ENCODE measurements at regions not wholly inside any gene's neighbourhood (a gene's known extent, or its start where the extent isn't known, plus 50 kb on each side); places are given as distances from the start of the nearest gene placed in this dataset.

DNA sequence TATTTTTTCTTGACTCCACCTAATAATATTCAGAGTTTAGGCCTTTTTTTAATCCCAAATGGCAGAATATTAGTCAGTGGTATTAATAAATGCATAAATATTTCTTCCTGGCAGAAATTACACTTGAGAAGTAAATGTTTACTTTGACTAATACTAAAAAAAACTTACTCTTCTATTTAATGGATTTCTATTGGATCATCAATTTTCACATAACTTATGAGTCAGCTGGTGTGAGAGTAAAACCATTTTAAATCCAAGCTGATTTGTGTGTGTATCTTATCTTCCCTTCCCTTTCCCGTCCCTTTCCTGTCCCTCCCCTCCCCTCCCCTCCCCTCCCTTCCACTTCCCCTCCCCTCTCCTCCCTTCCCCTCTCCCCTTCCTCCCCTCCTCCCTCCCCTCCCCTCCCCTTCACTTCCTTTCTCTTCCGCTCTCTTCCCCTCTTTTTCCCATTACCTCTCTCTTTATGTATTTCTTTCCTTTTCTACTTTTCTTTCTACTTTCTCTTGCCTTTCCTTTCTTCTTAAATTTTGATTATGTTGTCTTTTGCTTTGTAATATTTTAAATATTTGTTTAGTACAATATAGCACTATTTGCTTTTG is 630.1 kb upstream of the EPHA5 start:
- no peak for TF ChIP-seq EZH2 (IDR thresholded peaks at IDR 0.05; ENCODE audit: borderline replicate concordance, low read depth, low read length, poor library complexity, severe bottlenecking)
- TF ChIP-seq, protein P1, sequence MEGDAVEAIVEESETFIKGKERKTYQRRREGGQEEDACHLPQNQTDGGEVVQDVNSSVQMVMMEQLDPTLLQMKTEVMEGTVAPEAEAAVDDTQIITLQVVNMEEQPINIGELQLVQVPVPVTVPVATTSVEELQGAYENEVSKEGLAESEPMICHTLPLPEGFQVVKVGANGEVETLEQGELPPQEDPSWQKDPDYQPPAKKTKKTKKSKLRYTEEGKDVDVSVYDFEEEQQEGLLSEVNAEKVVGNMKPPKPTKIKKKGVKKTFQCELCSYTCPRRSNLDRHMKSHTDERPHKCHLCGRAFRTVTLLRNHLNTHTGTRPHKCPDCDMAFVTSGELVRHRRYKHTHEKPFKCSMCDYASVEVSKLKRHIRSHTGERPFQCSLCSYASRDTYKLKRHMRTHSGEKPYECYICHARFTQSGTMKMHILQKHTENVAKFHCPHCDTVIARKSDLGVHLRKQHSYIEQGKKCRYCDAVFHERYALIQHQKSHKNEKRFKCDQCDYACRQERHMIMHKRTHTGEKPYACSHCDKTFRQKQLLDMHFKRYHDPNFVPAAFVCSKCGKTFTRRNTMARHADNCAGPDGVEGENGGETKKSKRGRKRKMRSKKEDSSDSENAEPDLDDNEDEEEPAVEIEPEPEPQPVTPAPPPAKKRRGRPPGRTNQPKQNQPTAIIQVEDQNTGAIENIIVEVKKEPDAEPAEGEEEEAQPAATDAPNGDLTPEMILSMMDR (conservative IDR thresholded peaks at IDR 0.05; ENCODE audit: low read depth, low read length): no peak
- intact Hi-C loops (cut with micrococcal nuclease; ENCODE audit: unreplicated experiment): no loop called here
- H3K27me3 ChIP-seq (replicated peaks; ENCODE audit: insufficient read depth, low read depth, low read length, poor library complexity): no peaks in the 10 kb centered on the region
- DNase-seq (ENCODE audit: low spot score): no peak
- H3K9me3 ChIP-seq (ENCODE audit: low read depth, low read length, poor library complexity, severe bottlenecking): no peaks in the 10 kb centered on the region
- H3K36me3 ChIP-seq (ENCODE audit: insufficient read depth, low read length, poor library complexity, severe bottlenecking): no peaks in the 10 kb centered on the region
- ChIA-PET POLR2A (ENCODE audit: low non-redundant PET) (no interaction called here), CTCF (no interaction called here)
- no peaks in the 10 kb centered on the region for H3K4me1 ChIP-seq (ENCODE audit: insufficient read depth, low read length, poor library complexity, severe bottlenecking)
- no peak overlapping the region for H3K4me3 ChIP-seq (ENCODE audit: low read depth, low read length, poor library complexity, severe bottlenecking)
- no peak overlapping the region for H3K27ac ChIP-seq (ENCODE audit: low read depth, low read length, poor library complexity, severe bottlenecking)
- BruUV-seq (replicated peaks): no TSS peak

DNA sequence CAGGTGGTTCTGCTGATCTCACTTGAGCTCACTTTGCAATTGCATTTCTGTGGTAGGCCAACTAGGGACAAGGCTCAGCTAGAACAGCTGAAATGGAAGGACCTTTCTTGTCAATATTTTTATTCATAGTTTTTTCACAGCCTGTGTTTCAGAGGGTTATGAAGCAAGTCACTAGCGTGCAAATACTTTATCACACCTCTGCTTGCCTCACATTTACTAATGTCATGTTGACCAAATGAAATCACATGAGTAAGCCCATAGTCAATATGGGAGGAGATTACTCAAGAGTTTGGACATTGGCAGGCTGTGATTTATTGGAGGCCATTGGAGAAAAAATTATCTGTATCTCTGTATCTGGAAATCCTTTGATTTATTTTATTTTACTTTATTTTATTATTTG is 628.3 kb upstream of the EPHA5 start:
- Histone ChIP-seq H3K4me3 (ENCODE audit: low read depth, low read length, poor library complexity, severe bottlenecking) (no peak overlapping the region), H3K27ac (ENCODE audit: low read depth, low read length, poor library complexity, severe bottlenecking) (no peak overlapping the region), H3K9me3 (ENCODE audit: low read depth, low read length, poor library complexity, severe bottlenecking) (no peaks in the 10 kb centered on the region), H3K27me3 (replicated peaks; ENCODE audit: insufficient read depth, low read depth, low read length, poor library complexity) (no peaks in the 10 kb centered on the region), H3K36me3 (ENCODE audit: insufficient read depth, low read length, poor library complexity, severe bottlenecking) (no peaks in the 10 kb centered on the region), H3K4me1 (ENCODE audit: insufficient read depth, low read length, poor library complexity, severe bottlenecking) (no peaks in the 10 kb centered on the region)
- POLR2A ChIA-PET (ENCODE audit: low non-redundant PET): no interaction called here
- CTCF ChIA-PET: no interaction called here
- no peak for DNase-seq (ENCODE audit: low spot score)
- BruUV-seq (replicated peaks): no TSS peak
- intact Hi-C loops (cut with micrococcal nuclease; ENCODE audit: unreplicated experiment): no loop called here
- TF ChIP-seq, protein P1 (conservative IDR thresholded peaks at IDR 0.05; ENCODE audit: low read depth, low read length): no peak
- TF ChIP-seq EZH2 (IDR thresholded peaks at IDR 0.05; ENCODE audit: borderline replicate concordance, low read depth, low read length, poor library complexity, severe bottlenecking): no peak

DNA sequence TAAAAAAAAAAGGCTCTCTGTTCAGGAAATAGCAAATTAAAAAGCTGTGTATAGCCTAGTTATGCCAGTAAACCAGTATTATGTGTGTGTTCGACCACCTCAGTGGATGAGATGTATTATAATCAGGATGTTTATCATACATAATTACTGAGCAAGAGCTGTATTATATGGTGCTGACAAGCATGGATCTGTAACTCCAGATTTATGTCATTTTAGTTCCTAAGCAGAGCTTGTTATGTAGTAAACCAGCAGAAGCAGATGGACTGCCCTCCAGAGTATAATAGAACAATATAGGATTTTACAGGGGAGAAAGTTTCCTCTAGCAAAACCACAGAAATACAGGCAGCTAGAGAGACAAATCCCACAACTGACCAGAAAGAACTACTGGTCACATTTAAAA is 627.4 kb upstream of the EPHA5 start:
- no peak for TF ChIP-seq EZH2 (IDR thresholded peaks at IDR 0.05; ENCODE audit: borderline replicate concordance, low read depth, low read length, poor library complexity, severe bottlenecking)
- TF ChIP-seq, protein P1 (conservative IDR thresholded peaks at IDR 0.05; ENCODE audit: low read depth, low read length): no peak
- intact Hi-C loops (cut with micrococcal nuclease; ENCODE audit: unreplicated experiment): no loop called here
- no peak overlapping the region for H3K27ac ChIP-seq (ENCODE audit: low read depth, low read length, poor library complexity, severe bottlenecking)
- no peaks in the 10 kb centered on the region for H3K4me1 ChIP-seq (ENCODE audit: insufficient read depth, low read length, poor library complexity, severe bottlenecking)
- no peaks in the 10 kb centered on the region for H3K36me3 ChIP-seq (ENCODE audit: insufficient read depth, low read length, poor library complexity, severe bottlenecking)
- no peak overlapping the region for H3K4me3 ChIP-seq (ENCODE audit: low read depth, low read length, poor library complexity, severe bottlenecking)
- BruUV-seq (replicated peaks): no TSS peak
- no peaks in the 10 kb centered on the region for H3K27me3 ChIP-seq (replicated peaks; ENCODE audit: insufficient read depth, low read depth, low read length, poor library complexity)
- ChIA-PET CTCF (no interaction called here), POLR2A (ENCODE audit: low non-redundant PET) (no interaction called here)
- no peaks in the 10 kb centered on the region for H3K9me3 ChIP-seq (ENCODE audit: low read depth, low read length, poor library complexity, severe bottlenecking)
- peak; percentile 40 for DNase-seq (ENCODE audit: low spot score)
